ENCODE measurements at regions not wholly inside any gene's neighbourhood (a gene's known extent, or its start where the extent isn't known, plus 50 kb on each side); places are given as distances from the start of the nearest gene placed in this dataset.

- DNase-seq, result no peak
Observed at GRCh38 chr21:39105341-39105765, 77.9 kb downstream of the PSMG1 start.

DNA sequence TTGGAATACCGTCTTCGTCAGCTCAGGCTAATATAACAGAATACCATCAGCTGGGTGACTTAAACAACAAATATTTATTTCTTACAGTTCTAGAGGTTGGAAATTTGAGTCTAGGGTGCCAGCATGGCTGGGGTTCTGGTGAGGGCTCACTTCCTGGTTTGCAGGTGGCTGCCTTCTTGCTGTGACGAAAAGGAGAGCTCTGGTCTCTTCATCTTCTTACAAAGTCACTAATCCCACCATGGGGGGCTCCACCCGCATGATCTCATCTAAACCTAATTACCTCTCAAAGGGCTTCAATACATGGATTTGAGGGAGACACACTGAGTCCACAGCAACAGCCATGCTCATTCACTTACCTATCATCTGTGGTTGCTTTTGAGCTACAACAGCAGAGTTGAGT, 78.3 kb downstream of the PSMG1 start:
- DNase-seq, result no peak

- DNase-seq, result no peak
Observed at GRCh38 chr21:39103689-39104088, 79.6 kb downstream of the PSMG1 start.

DNA sequence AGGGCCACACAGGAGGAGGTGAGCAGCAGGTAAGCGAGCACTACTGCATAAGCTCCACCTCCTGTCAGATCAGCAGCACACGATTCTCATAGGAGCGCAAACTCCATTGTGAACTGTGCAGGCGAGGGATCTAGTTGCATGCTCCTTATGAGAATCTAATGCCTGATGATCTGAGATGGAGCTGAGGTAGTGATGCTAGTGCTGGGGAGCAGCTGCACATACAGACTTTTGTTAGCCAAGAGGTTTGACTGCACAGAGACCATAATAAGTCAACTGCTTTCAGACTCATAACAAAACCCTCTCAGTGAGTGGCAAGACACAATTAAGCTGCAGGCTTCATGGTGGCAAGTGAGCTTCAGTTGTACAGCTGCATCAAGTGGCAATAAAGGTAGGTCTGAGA, 83.4 kb downstream of the PSMG1 start:
- DNase-seq, result no peak

DNA sequence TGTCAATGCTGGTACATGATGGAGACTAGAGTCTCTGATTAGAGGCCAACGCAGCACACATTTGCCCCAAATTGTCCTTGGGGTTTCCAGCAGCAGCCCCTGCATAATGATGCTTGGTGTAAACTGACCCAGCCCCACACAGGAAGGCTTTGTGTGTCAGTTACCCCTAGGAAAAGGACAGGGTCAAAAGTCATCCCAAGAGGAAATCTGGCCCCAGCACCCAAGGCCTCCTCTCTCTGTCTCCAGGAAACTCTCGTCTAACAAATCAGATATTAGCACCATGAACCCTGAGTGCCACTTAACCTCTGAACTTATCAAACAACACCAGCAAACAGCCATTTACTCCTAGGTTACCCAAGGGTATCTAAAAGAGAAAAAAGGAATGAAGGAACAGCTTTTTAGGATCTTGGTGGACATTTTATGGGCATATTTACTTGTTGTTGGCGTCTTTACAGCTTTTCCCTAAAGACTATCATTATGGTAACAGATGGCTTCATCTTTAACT, 84.5 kb downstream of the PSMG1 start:
- DNase-seq, result no peak

DNA sequence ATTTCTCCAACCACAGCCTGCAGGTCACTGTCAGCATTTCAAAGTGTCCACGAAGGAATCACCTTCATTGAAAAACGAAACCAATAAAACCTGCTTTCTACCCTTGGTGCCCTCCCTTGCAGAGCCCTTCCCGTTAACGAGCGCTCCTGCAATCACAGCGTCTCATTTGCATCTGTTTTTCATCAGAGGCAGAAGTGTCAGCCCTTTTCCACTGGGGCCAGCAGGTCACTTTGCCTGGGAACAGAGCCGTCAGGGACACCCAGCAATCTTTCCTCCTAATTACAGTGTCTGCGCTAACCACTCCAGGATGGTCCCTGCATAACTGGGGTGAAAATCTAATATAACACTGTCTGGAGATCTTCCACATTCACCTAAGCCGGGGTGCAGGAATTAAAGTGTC, 85.3 kb downstream of the PSMG1 start:
- no peak for DNase-seq

DNA sequence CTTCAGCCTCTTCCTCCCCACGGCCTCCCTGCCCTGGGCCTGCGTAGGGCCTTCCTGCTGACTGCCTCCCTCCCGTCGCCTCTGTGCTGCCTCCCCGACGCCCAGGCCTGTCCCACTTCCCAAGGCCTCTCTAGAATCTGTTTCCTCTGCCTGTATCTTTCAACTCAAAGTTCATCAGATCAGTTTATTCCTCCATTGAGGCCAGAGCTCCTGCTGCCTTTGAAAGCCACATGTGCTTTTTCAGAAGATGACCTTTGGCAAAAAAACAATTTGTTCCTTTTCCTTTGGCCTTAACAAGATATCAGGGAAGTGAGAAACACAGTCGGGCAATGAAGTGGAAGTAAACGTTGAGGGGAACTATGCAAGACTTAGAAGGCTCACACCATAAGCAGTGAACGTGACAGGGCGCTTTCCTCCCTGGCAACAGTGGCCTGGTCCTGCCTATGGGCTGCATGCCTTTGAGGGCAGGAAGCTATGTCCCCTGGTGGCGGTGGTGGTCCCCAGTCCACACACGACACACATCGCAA, 85.9 kb downstream of the PSMG1 start:
- DNase-seq, result peak; percentile 8 to 49

DNA sequence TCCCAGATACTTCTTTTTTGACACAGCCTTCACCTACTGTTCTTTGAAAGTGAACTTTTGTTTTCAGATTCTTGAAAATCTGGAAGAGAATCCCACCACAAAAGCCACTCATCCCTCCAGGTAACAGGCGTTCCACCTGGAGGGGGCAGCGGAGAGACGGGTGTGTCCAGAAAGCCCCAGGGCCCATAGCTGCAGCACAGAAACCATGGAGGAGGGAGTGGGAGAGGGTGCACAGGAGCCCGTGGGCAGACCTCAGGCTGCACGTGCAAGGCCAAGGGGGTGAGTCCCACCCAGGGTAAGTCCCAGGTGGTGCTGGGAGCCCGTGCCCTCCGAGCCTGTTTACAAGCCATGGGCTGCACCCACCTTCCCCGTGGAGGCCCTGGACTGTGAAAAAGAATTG, 86.5 kb downstream of the PSMG1 start:
- no peak for DNase-seq

DNA sequence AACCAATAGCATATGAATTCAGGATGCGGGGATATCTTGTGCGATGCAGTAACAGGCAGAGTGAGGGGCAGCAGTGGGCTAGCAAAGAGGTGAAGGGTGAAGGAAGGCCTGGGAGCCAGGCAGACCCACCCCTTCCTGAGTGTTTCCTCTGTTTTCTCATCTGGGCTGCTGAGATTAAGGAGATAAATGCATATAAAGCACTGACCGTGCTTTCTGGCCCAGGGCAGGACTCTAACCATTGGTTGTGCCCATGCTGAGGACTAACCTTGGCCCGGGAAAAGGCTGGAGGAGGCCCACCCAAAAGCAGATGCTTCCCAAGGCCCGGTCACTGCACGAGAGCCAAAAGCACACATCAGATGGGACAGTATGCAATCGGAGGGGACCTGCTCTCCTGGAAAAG, 87.6 kb downstream of the PSMG1 start:
- DNase-seq, result no peak

DNA sequence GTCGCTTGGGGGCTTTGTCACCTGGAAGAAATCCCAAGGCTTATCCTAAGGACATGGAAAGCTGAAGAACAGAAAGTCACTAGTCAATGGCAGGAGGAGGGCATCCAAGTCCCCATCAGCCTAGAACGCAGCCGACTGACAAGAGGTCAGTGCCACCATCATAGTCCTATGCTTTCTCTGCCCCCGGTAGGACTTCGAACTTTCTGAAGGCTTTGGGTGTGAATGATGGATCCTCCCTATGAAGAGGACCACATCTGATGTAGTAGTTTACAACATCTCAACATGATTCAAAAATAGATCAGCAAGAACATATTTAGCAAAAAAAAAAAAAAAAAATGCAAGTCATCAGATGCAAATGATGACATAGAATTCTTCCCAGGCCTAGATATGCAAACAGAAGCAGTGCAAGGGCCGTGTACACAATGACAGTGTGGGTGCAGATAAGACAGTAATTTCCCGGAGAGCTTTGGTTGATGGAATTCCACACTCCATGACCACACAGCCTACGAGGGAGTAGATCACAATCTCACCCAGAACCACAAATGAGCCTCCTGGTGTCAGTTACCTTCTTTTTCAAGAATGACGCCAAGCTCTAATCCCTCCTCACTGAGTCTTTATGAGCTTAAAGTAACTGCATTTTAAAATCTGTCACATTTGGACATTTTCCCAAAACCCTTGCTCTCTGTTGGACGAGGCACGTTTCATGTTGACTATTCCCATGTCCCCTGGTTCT, 88.2 kb downstream of the PSMG1 start:
- DNase-seq, result no peak

GRCh38 chr21:39094087-39094780, 89.0 kb downstream of the PSMG1 start:
- DNase-seq, result peak; percentile 17 to 53

DNA sequence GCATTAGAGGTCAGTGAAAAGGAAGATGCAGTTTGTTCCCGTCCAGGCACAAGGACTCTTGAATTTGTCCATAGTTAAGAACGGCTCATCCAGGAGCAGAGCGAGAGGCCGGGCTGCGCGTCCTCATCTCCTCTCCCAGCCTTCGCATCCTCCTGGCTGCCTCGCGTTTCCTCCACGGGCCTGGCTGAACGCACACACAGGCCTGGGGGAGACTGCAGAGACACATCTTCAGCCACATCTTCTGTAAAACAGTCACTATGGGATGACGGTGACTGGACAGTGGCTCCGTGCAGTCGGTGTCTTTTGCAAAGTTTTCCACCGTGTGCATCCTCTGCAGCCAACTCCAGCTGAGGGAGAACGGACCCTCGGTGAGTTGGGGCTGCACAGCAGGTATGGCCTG, 89.7 kb downstream of the PSMG1 start:
- DNase-seq, result no peak

DNA sequence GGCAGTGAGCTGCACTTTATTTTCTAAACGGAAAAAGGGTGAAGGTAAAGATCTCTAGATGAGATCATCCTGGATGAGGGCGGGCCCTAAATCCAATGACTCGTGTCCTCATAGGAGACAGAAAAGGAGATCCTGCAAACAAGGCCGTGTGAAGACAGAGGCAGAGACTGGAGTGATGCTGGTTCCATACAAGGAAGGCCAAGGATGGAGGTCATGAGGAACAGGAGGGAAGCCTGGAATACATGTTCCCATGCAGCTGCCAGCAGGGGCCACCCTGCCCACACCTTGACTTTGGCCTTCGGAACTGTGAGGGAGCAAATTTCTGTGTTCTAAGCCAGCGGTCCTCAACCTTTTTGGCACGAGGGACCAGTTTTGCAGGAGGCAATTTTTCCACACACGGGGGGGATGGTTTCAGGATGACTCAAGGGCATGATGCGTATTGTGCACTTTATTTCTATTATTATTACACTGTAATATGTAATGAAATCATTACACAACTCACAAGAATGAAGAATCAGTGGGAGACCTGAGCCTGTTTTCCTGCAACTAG, 94.3 kb downstream of the PSMG1 start:
- no peak for DNase-seq

DNA sequence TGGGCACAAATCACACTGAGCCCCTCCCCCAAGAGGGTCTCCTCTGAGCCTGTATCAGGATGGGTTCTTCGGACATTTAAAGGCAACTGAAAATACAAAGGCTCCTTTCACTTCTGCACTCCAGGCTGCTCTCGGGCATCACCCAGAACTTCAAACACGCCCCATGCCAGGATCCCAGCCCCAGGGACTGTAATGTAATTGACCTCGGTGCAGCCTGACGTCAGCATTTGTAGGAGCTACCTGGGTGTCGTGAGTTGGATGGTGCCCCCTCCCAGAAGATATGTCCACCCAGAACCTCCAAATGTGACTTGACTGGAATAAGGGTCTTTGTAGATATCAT, 95.2 kb downstream of the PSMG1 start:
- no peak for DNase-seq

DNA sequence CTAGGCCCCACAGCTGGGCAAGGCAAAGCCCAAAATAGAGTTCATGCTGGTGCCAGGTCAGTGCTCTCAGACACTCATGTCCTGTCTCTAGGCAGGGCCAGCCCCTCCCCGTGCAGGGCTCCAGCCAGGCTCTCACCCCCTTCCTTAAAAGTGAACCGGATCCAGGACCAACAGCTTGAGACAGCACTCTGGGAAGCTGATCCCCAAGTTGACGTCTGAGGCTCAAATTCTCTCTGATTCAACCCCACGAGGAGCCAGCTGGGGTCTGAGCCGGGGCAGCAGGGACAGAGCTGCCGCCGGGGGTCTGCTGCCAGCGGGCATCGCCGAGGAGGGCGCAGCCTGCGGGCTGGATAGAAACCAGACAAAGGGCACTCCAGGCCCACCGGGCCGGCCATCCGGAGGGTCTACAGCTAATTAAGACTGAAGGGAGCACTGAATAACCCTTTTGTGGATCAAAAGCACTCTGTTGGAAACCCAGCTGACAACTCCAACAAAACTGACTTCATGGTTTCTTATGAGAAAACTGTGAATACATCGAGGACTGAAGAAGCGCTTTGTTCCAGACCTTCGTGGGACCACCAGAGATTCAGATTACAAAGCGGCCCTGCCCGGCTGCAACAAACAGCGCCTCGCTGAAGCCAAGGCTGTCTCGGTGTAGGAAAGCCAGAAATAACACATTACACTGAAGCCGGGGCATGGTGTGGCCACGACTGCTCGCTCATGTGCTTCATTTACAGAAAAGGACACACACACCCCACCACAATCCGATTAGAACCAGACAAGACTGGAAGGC, 95.8 kb downstream of the PSMG1 start:
- no peak for DNase-seq

GRCh38 chr21:39086547-39086946, 96.7 kb downstream of the PSMG1 start:
- no peak for DNase-seq

DNA sequence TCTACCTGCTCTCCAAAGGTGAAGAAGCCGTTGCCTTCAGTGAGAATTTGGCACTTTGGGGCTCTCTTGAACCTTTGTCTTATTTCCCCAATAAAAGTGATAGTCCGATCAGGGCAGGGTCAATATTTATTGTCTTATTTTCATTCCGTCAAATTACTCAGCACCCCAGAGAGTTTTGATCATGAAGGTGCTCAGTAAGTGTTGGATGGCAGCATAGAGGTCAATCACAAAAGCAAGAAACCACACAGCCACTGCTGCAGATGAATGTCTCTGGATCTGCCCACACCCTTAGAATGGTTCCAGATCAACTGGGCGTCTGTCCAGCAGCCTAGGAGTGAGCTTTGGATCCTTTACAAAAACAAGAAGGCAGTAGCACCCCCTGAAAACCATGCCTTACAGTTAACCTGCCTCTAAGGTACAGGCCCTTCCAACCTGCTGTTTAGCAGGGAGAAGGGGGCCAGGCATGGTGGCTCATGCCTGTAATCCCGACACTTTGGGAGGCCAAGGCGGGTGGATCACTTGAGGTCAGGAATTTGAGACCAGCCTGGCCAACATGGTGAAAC, 97.3 kb downstream of the PSMG1 start:
- DNase-seq, result no peak

DNA sequence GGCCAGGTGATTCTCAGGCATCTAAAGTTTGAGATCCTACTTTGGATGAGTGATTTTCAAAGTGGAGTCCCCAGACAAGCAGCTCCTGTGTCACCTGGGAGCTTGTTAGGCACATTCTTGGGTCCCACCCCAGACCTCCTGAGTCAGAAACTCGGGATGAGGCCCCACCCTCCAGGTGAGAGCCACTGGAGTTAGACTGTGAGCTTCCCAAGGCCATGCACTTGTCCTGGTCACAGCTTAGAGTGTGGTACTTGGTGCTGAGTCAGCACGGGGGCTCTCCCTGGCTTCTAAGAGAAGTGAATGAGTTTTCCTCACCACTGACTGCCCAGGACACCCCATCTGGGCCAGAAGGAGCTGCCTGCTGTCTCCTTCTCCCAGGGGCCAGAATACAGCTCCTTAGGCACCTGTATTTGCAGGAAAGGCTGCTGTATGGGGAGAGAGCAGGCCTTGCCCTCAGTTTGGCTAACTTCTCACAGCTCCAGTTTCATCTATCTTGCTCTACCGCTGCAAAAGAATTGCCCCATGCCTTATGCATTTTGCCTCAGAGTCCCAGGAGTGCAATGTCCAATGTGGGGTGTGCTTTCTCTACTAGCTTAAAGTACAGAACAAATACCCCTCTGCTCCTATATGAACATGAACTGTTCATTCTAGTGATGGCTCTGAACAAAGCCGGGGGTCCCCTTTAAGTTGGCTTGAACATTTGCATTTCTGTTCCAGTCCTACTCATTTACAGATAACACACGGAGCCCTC, 98.1 kb downstream of the PSMG1 start:
- no peak for DNase-seq

- DNase-seq, result no peak
Observed at GRCh38 chr21:39084073-39084472, 99.2 kb downstream of the PSMG1 start.

GRCh38 chr21:39083377-39084008, 99.8 kb downstream of the PSMG1 start:
- no peak for DNase-seq

DNA sequence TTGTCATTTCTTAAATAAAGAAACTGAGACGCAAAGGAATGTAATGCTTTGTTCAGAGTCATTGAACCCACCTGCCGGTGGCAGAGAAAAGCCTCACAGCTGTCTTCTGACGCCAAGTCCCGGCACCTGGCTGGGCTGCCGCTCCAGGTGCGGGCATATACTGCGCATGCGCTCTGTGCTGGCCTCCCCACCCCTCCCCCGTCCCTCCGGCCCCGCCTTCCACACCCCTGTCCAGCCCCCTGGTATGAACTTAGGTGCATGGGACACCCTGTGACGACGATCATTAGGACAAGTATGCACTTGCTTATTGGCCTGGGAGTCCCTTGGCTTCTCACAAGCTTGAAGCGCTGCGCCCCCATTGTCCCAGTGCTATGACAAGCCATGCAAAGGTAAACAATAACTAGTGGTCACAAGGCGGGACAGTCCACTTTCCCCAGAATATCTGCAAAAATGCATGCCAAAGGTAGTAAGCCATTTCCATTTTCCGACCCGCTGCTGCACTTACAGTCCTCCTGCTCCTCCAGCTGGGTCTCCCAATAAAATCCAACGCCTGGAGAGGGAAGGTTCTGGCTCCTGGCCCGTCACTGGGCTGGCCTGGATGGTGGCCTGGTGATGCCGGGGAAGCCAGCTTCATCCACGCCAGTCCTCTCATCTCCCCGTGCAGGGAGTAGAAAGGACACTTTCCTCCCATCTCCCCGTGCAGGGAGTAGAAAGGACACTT, 100.4 kb downstream of the PSMG1 start:
- no peak for DNase-seq
